K562 (cell line): ENCODE measurements at regions not wholly inside any gene's neighbourhood (a gene's known extent, or its start where the extent isn't known, plus 50 kb on each side); places are given as distances from the start of the nearest gene placed in this dataset.

Source experiments
- ATAC-seq: fragments of 200-7000 bp; cut with Tn5 transposase; 3 replicates; pipeline ENCODE4 v1.9.1; 2020; ENCODE audit warnings: moderate library complexity
- BruUV-seq: library from RNA; stranded (reverse); fragments of 400-500 nt; replicated peaks from 2 replicates; lab custom pipeline; 2021; lab: Mats Ljungman, UMichigan
- CTCF ChIA-PET: fragments of 300-600 bp; formaldehyde crosslinking; extraction: SDS; loops from one replicate; lab custom pipeline; 2021; ENCODE audit warnings: low intra/inter-chr PET ratio; lab: Yijun Ruan, JAX
- POLR2A ChIA-PET: fragments of 300-600, 350-650 bp; sonication (Branson Sonifier 250); formaldehyde crosslinking; extraction: SDS; loops from one replicate; lab custom pipeline; 2021; ENCODE audit warnings: antibody characterized with exemption, inconsistent platforms; lab: Yijun Ruan, JAX
- DNase-seq, 4 experiments: peaks; one replicate each; pipeline versions ENCODE4 v3.0.0 to v3.0.0-alpha.2; 2011 to 2018; ENCODE audit warnings: low spot score in 3 of 4, mixed read lengths in 3 of 4; ENCODE audit errors: extremely low read depth in 1 of 4
- FAIRE-seq: peaks from 2 replicates; lab custom pipeline; 2011; peaks lifted over from hg19 to GRCh38; lab: Jason Lieb, UNC
- H2AFZ ChIP-seq: 2 replicates; pipeline ENCODE4 v1.6.0; 2011; ENCODE audit warnings: low read depth, low read length, control low read depth, inconsistent platforms
- H3K27ac ChIP-seq: fragments of 200-600 bp; 3 replicates; pipeline ENCODE4 v1.8.0; 2011; ENCODE audit warnings: low read depth, mild to moderate bottlenecking, control low read depth, inconsistent platforms, low read length, moderate library complexity, mixed read lengths; ENCODE audit errors: extremely low read depth
- H3K27me3 ChIP-seq, 2 experiments: fragments of 300-600 bp in 1 of 2; 2 replicates in 1 of 2; 3 replicates in 1 of 2; pipeline versions ENCODE4 v1.6.0 to v1.8.0; 2011; ENCODE audit warnings: inconsistent platforms in 2 of 2, low read length in 2 of 2, mild to moderate bottlenecking in 1 of 2, mixed read lengths in 1 of 2, moderate library complexity in 1 of 2; ENCODE audit not compliant: control insufficient read depth in 2 of 2, insufficient read depth in 2 of 2
- H3K36me3 ChIP-seq: fragments of 300-600 bp; 3 replicates; pipeline ENCODE4 v1.8.0; 2011; ENCODE audit warnings: mild to moderate bottlenecking, low read length, inconsistent platforms; ENCODE audit not compliant: control insufficient read depth, insufficient read depth
- H3K4me1 ChIP-seq, 2 experiments: fragments of 200-600 bp in 1 of 2; replicated peaks in 1 of 2; 2 replicates in 1 of 2; 3 replicates in 1 of 2; pipeline versions ENCODE4 v1.5.1 to v1.8.0; 2011; ENCODE audit warnings: inconsistent platforms in 2 of 2, low read length in 2 of 2, mild to moderate bottlenecking in 1 of 2, mixed read lengths in 1 of 2, moderate library complexity in 1 of 2; ENCODE audit not compliant: control insufficient read depth in 2 of 2, insufficient read depth in 2 of 2
- H3K4me2 ChIP-seq: 2 replicates; pipeline ENCODE4 v1.6.1; 2011; ENCODE audit warnings: low read length, control low read depth, inconsistent platforms, mixed read lengths; ENCODE audit not compliant: insufficient read depth
- H3K4me3 ChIP-seq: fragments of 200-600 bp; sonication (generic), shearing (Covaris generic); 2 replicates; pipeline ENCODE4 v1.5.1; 2016; ENCODE audit warnings: control low read depth, inconsistent platforms
- H3K79me2 ChIP-seq: fragments of 200-600 bp; 3 replicates; pipeline ENCODE4 v1.8.0; 2011; ENCODE audit warnings: low read length, inconsistent platforms; ENCODE audit not compliant: control insufficient read depth, insufficient read depth
- H3K9ac ChIP-seq, 2 experiments: 2 replicates each; pipeline versions ENCODE4 v1.6.0 to v1.6.1; 2011; ENCODE audit warnings: low read depth in 2 of 2, low read length in 2 of 2, control low read depth in 1 of 2, inconsistent platforms in 1 of 2, mild to moderate bottlenecking in 1 of 2, mixed read lengths in 1 of 2; ENCODE audit not compliant: insufficient read depth in 1 of 2
- H3K9me1 ChIP-seq: one replicate; pipeline ENCODE4 v1.6.0; 2011; ENCODE audit warnings: inconsistent platforms, mild to moderate bottlenecking, low read length, moderate library complexity; ENCODE audit not compliant: control insufficient read depth, insufficient read depth
- H3K9me3 ChIP-seq: replicated peaks from 2 replicates; pipeline ENCODE4 v1.5.1; 2011; ENCODE audit warnings: low read depth, low read length, inconsistent platforms; ENCODE audit not compliant: control insufficient read depth, insufficient read depth
- H4K20me1 ChIP-seq: replicated peaks from 2 replicates; pipeline ENCODE4 v1.6.1; 2011; ENCODE audit warnings: low read length, inconsistent platforms, mixed read lengths; ENCODE audit not compliant: control insufficient read depth, insufficient read depth
- CREB3 ChIP-seq: fragments of 450-650 bp; conservative IDR thresholded peaks from 2 replicates; pipeline ENCODE4 v1.6.1; 2016; ENCODE audit warnings: missing genetic modification characterization, low read depth, mild to moderate bottlenecking, missing compliant biosample characterization, moderate library complexity
- E2F4 ChIP-seq: sonication (generic); formaldehyde crosslinking; IDR thresholded peaks from 2 replicates; pipeline ENCODE4 v1.8.0; 2022; ENCODE audit warnings: mild to moderate bottlenecking, low read depth, missing genetic modification reagents
- GABPA ChIP-seq: fragments of 200-800 bp; sonication (Bioruptor generic); conservative IDR thresholded peaks from 2 replicates; pipeline ENCODE4 v1.6.1; 2016; ENCODE audit warnings: low read depth, missing genetic modification characterization, missing compliant biosample characterization
- PKNOX1 ChIP-seq: fragments of 450-650 bp; IDR thresholded peaks from 2 replicates; pipeline ENCODE4 v1.6.1; 2016
- THAP12 ChIP-seq: fragments of 250-450 bp; sonication (Bioruptor Pico); IDR thresholded peaks from 2 replicates; pipeline ENCODE4 v1.9.0; 2021; ENCODE audit warnings: mild to moderate bottlenecking, inconsistent platforms
- WGBS: fragments of 100-300 bp; shearing (Covaris generic); methylation state at CpG from one replicate; pipeline ENCODE4 v1.1.6; 2016; ENCODE audit warnings: low coverage, mixed read lengths; ENCODE audit not compliant: insufficient coverage; ENCODE audit errors: missing lambda C conversion rate; 5-methylcytosine and 5-hydroxymethylcytosine counted together
- in situ Hi-C: fragments of 300-500 bp; cut with MboI; formaldehyde crosslinking; loops from 4 replicates; pipeline ENCODE4 v1.15.0; 2018; ENCODE audit warnings: inconsistent platforms, mixed read lengths
- intact Hi-C: fragments of 100-400 bp; cut with micrococcal nuclease; formaldehyde crosslinking; loops from 2 replicates; pipeline ENCODE4 v1.14.2; 2022
- TF ChIP-seq, protein P1 (sequence below), 2 experiments: fragments of 450-650 bp; formaldehyde crosslinking in 1 of 2; IDR thresholded peaks; 2 replicates each; pipeline versions ENCODE4 v1.4.0 to v1.6.1; 2014 to 2020; ENCODE audit warnings: mild to moderate bottlenecking in 2 of 2, borderline replicate concordance in 1 of 2, low read depth in 1 of 2
- TF ChIP-seq, protein P2 (sequence below): fragments of 250-450 bp; sonication (Bioruptor Pico); IDR thresholded peaks from 2 replicates; pipeline ENCODE4 v1.5.0; 2021

GRCh38 chr10:56874950-56875349 lies 513.9 kb upstream of the ZWINT start:
- DNase-seq (no peak), ATAC-seq (no peak), FAIRE-seq (no peak)
- Histone ChIP-seq H3K4me1 (no peaks in the 10 kb centered on the region), H4K20me1 (no peaks in the 10 kb centered on the region), H2AFZ (no peak overlapping the region), H3K9me1 (no peaks in the 10 kb centered on the region), H3K27me3 (no peaks in the 10 kb centered on the region), H3K36me3 (no peaks in the 10 kb centered on the region), H3K4me2 (no peak overlapping the region), H3K9ac (no peak overlapping the region), H3K27ac (no peak overlapping the region), H3K9me3 (no peaks in the 10 kb centered on the region), H3K79me2 (no peaks in the 10 kb centered on the region), H3K4me3 (no peak overlapping the region)
- CTCF ChIA-PET, result no interaction called here
- intact Hi-C loops, result no loop called here
- BruUV-seq, result no TSS peak
- POLR2A ChIA-PET, result no interaction called here
- in situ Hi-C loops, result no loop called here
- WGBS, result 0% methylated on average over 1 of the region's 1 CpG
- TF ChIP-seq THAP12 (CRISPR knock-in tag), result no peak
- no peak for TF ChIP-seq CREB3 (tag)
- TF ChIP-seq E2F4 (CRISPR knock-in tag), result no peak
- TF ChIP-seq GABPA (tag), result no peak
- TF ChIP-seq, protein P1, sequence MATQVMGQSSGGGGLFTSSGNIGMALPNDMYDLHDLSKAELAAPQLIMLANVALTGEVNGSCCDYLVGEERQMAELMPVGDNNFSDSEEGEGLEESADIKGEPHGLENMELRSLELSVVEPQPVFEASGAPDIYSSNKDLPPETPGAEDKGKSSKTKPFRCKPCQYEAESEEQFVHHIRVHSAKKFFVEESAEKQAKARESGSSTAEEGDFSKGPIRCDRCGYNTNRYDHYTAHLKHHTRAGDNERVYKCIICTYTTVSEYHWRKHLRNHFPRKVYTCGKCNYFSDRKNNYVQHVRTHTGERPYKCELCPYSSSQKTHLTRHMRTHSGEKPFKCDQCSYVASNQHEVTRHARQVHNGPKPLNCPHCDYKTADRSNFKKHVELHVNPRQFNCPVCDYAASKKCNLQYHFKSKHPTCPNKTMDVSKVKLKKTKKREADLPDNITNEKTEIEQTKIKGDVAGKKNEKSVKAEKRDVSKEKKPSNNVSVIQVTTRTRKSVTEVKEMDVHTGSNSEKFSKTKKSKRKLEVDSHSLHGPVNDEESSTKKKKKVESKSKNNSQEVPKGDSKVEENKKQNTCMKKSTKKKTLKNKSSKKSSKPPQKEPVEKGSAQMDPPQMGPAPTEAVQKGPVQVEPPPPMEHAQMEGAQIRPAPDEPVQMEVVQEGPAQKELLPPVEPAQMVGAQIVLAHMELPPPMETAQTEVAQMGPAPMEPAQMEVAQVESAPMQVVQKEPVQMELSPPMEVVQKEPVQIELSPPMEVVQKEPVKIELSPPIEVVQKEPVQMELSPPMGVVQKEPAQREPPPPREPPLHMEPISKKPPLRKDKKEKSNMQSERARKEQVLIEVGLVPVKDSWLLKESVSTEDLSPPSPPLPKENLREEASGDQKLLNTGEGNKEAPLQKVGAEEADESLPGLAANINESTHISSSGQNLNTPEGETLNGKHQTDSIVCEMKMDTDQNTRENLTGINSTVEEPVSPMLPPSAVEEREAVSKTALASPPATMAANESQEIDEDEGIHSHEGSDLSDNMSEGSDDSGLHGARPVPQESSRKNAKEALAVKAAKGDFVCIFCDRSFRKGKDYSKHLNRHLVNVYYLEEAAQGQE (IDR thresholded peaks at IDR 0.05; ENCODE audit: borderline replicate concordance), result no peak
- TF ChIP-seq, protein P1 (CRISPR knock-in tag; IDR thresholded peaks at IDR 0.05; ENCODE audit: low read depth), result no peak
- TF ChIP-seq PKNOX1, result no peak
- TF ChIP-seq, protein P2, sequence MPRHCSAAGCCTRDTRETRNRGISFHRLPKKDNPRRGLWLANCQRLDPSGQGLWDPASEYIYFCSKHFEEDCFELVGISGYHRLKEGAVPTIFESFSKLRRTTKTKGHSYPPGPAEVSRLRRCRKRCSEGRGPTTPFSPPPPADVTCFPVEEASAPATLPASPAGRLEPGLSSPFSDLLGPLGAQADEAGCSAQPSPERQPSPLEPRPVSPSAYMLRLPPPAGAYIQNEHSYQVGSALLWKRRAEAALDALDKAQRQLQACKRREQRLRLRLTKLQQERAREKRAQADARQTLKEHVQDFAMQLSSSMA (CRISPR knock-in tag), result no peak
